Keratinocyte (primary cell): ENCODE measurements at regions not wholly inside any gene's neighbourhood (a gene's known extent, or its start where the extent isn't known, plus 50 kb on each side); places are given as distances from the start of the nearest gene placed in this dataset.

Experiments
- DNase-seq: peaks from one replicate; pipeline ENCODE4 v3.0.0-alpha.2; 2011; ENCODE audit warnings: low read depth, missing footprints, low spot score
- FAIRE-seq: peaks from 2 replicates; lab custom pipeline; 2011; peaks lifted over from hg19 to GRCh38; lab: Jason Lieb, UNC
- H2AFZ ChIP-seq: 2 replicates; pipeline ENCODE4 v1.6.0; 2012; ENCODE audit warnings: low read length, control low read depth, inconsistent platforms; ENCODE audit not compliant: control insufficient read depth
- H3K27ac ChIP-seq: 2 replicates; pipeline ENCODE4 v1.5.1; 2011; ENCODE audit warnings: low read length; ENCODE audit not compliant: control insufficient read depth, insufficient read depth
- H3K27me3 ChIP-seq: 3 replicates; pipeline ENCODE4 v1.6.0; 2011; ENCODE audit warnings: low read length; ENCODE audit not compliant: control insufficient read depth, insufficient read depth; ENCODE audit errors: extremely low read depth
- H3K36me3 ChIP-seq, 2 experiments: 2 replicates in 1 of 2; 3 replicates in 1 of 2; pipeline ENCODE4 v1.5.1; 2011; ENCODE audit warnings: low read length in 2 of 2, mild to moderate bottlenecking in 1 of 2; ENCODE audit not compliant: control insufficient read depth in 2 of 2, insufficient read depth in 2 of 2; ENCODE audit errors: extremely low read depth in 1 of 2
- H3K4me1 ChIP-seq: 3 replicates; pipeline ENCODE4 v1.5.1; 2011; ENCODE audit warnings: low read length; ENCODE audit not compliant: control insufficient read depth, insufficient read depth; ENCODE audit errors: extremely low read depth
- H3K4me2 ChIP-seq: 3 replicates; pipeline ENCODE4 v1.6.0; 2011; ENCODE audit warnings: low read depth, low read length; ENCODE audit not compliant: control insufficient read depth, insufficient read depth; ENCODE audit errors: extremely low read depth
- H3K4me3 ChIP-seq, 3 experiments: fragments of 200-600 bp in 1 of 3; sonication (generic) in 1 of 3; 2 replicates in 2 of 3; 3 replicates in 1 of 3; pipeline ENCODE4 v1.5.1; 2011 to 2016; ENCODE audit warnings: low read length in 3 of 3, mild to moderate bottlenecking in 3 of 3, control low read depth in 2 of 3, inconsistent platforms in 1 of 3, low read depth in 1 of 3, mixed read lengths in 1 of 3, mixed run types in 1 of 3, moderate library complexity in 1 of 3; ENCODE audit not compliant: control insufficient read depth in 2 of 3, insufficient read depth in 2 of 3; ENCODE audit errors: extremely low read depth in 1 of 3
- H3K79me2 ChIP-seq: 2 replicates; pipeline ENCODE4 v1.6.0; 2012; ENCODE audit warnings: low read length; ENCODE audit not compliant: control insufficient read depth, insufficient read depth
- H3K9ac ChIP-seq: 3 replicates; pipeline ENCODE4 v1.6.0; 2011; ENCODE audit warnings: low read length; ENCODE audit not compliant: control insufficient read depth, insufficient read depth; ENCODE audit errors: extremely low read depth
- H3K9me1 ChIP-seq: 3 replicates; pipeline ENCODE4 v1.6.0; 2011; ENCODE audit warnings: low read length; ENCODE audit not compliant: control insufficient read depth, insufficient read depth; ENCODE audit errors: extremely low read depth
- H3K9me3 ChIP-seq: 2 replicates; pipeline ENCODE4 v1.5.1; 2012; ENCODE audit warnings: low read depth, low read length; ENCODE audit not compliant: control insufficient read depth
- H4K20me1 ChIP-seq: 3 replicates; pipeline ENCODE4 v1.6.0; 2011; ENCODE audit warnings: low read length; ENCODE audit not compliant: control insufficient read depth, insufficient read depth; ENCODE audit errors: extremely low read depth
- CTCF ChIP-seq, 3 experiments: IDR thresholded peaks in 1 of 3; conservative IDR thresholded peaks in 1 of 3; optimal IDR thresholded peaks in 1 of 3; 2 replicates in 2 of 3; 3 replicates in 1 of 3; pipeline versions ENCODE3 to v1.5.1; 2011; ENCODE audit warnings: low read length in 3 of 3, mild to moderate bottlenecking in 3 of 3, moderate library complexity in 2 of 3, control low read depth in 1 of 3, inconsistent platforms in 1 of 3; ENCODE audit not compliant: insufficient read depth in 2 of 3; ENCODE audit errors: extremely low read depth in 1 of 3
- EZH2 ChIP-seq: IDR thresholded peaks from one replicate; pipeline ENCODE4 v1.6.1; 2012; ENCODE audit warnings: inconsistent platforms, mild to moderate bottlenecking, low read length, moderate library complexity
- dilution Hi-C: fragments of 300-500 bp; cut with MboI; formaldehyde crosslinking; loops from one replicate; pipeline ENCODE4 v1.7.0; 2020; ENCODE audit warnings: low sequenced_read_pairs; ENCODE audit not compliant: extremely low pct_ligation_motif_present

GRCh38 chr22:48081281-48081680 lies 1318.8 kb downstream of the TBC1D22A start:
- no peak overlapping the region for H3K9ac ChIP-seq
- H3K79me2 ChIP-seq: no peaks in the 10 kb centered on the region
- FAIRE-seq (no peak), DNase-seq (no peak)
- H2AFZ ChIP-seq: no peak overlapping the region
- H3K4me3 ChIP-seq: no peak overlapping the region
- H4K20me1 ChIP-seq: no peaks in the 10 kb centered on the region
- no peak overlapping the region for H3K4me2 ChIP-seq
- H3K27ac ChIP-seq: no peak overlapping the region
- H3K9me3 ChIP-seq: peaks cover 17% of the 10 kb centered on the region
- dilution Hi-C loops: no loop called here
- no peaks in the 10 kb centered on the region for H3K9me1 ChIP-seq
- no peaks in the 10 kb centered on the region for H3K36me3 ChIP-seq
- TF ChIP-seq EZH2 (no peak), CTCF (optimal IDR thresholded peaks at IDR 0.05 in 1 of 3, IDR thresholded peaks at IDR 0.05 in 1 of 3, conservative IDR thresholded peaks at IDR 0.05 in 1 of 3; ENCODE audit: extremely low read depth in 1 of 3, insufficient read depth in 2 of 3, low read length in 3 of 3) (no peak)
- H3K4me1 ChIP-seq: no peaks in the 10 kb centered on the region
- H3K27me3 ChIP-seq: no peaks in the 10 kb centered on the region

- Histone ChIP-seq H3K4me2 (no peak overlapping the region), H2AFZ (no peak overlapping the region), H3K36me3 (no peaks in the 10 kb centered on the region), H3K27me3 (no peaks in the 10 kb centered on the region), H3K27ac (no peak overlapping the region), H3K4me1 (no peaks in the 10 kb centered on the region), H3K9me1 (no peaks in the 10 kb centered on the region), H3K79me2 (no peaks in the 10 kb centered on the region), H3K9ac (no peak overlapping the region), H3K9me3 (peaks cover 17% of the 10 kb centered on the region), H4K20me1 (no peaks in the 10 kb centered on the region), H3K4me3 (no peak overlapping the region)
- FAIRE-seq (no peak), DNase-seq (no peak)
- dilution Hi-C loops: no loop called here
- TF ChIP-seq EZH2 (no peak), CTCF (optimal IDR thresholded peaks at IDR 0.05 in 1 of 3, IDR thresholded peaks at IDR 0.05 in 1 of 3, conservative IDR thresholded peaks at IDR 0.05 in 1 of 3; ENCODE audit: extremely low read depth in 1 of 3, insufficient read depth in 2 of 3, low read length in 3 of 3) (no peak)
These were observed 1318.1 kb downstream of the TBC1D22A start for GRCh38 chr22:48080316-48081165.
